HG02970 (cell line): ENCODE measurements at regions not wholly inside any gene's neighbourhood (a gene's known extent, or its start where the extent isn't known, plus 50 kb on each side); places are given as distances from the start of the nearest gene placed in this dataset.

Source experiments
- ATAC-seq: cut with Tn5 transposase; IDR thresholded peaks from one replicate; pipeline ENCODE4 v1.9.1; 2021; ENCODE audit warnings: mild to moderate bottlenecking, moderate library complexity, moderate number of reproducible peaks; ENCODE audit not compliant: unreplicated experiment, low FRiP score

DNA sequence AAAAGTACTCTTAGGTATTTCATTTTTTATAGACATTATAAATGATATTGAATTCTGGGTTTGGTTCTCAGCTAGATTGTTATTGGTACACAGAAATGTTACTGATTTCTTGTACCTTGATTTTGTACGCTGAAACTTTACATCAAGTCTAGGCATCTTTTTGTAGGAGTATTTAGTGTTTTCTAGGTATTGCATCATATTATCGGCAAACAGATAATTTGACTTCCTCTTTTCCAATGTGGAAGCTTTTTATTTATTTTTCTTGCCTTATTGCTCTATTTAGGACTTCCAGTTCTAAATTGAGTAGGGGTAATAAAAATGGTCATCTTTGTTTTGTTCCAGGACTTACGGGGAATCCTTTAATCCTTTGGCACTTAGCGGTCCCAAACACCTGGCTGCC is 676.6 kb upstream of the CCDC179 start:
- no peak for ATAC-seq

DNA sequence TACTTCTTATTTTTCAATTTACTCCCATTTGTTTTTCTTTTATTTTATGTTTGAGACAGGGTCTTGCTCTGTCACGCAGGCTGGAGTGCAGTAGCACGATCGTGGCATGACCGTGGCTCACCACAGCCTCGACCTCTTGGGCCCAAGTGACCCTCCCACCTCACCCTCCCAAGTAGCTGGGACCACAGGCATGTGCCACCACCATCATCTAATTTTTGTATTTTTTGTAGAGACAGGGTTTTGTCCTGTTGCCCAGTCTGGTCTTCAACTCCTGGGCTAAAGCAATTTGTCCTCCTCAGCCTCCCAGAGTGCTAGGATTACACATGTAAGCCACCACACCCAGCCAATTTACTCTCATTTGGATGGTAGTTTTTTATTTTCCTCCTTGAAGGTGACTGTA is 679.3 kb upstream of the CCDC179 start:
- ATAC-seq, result no peak

DNA sequence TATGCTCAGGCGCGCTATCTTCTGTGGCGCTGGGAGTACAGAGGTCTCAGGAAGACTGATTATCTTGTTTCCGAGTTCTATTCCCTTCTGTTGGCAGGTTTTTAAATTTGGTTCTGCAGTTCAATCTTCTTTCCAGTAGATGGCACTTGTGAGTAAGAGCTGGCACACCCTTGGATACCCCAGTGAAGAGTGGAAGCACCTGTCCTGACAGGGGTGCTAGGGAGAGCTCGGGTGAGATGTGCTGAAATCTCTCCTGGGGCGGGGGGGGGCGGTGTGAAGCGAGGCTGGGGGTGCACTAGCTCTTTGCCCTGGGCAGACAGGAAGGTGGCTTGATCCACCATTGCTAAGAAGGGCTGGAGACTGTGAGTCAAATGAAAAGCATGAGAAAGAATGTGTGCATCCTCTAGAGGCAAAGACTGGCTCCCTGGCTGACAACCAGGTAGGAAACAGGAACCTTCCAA is 679.9 kb upstream of the CCDC179 start:
- peak; percentile 86 for ATAC-seq

DNA sequence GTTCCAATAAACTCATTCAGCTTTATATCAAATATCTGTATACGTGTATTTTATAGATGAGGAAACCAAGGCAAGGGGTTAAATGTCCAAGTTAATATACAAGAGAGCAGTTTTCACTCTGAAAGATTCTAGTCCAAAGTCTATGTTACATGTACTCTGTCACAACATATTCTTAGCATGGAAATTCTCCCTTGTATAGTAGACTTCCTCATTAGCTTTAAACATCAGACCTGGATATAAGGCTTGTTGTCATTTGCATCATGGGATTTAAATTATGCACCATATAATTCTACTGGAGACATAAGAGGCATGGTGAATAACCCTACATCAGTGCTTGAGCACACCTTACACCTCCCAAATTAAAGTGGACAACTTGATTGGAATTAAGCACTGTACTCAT is 681.9 kb upstream of the CCDC179 start:
- ATAC-seq, result no peak

DNA sequence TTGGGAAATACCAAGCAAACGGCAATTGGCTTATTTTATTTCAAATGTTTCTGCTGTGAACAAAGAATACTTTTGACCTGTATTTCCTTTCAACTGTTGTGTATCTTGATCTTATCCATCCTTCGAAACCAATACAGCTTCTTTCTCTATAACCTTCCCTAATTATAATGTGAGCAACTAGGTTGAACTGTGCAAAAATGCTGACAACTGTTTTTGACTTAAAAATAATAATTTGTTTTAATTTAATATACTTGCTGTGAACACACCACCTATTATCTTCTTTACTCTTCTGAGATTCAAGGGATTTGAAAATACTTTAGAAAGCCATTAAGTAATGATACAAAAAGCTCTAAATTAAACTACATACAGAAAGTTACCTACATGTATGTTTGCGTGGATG is 682.5 kb upstream of the CCDC179 start:
- no peak for ATAC-seq

DNA sequence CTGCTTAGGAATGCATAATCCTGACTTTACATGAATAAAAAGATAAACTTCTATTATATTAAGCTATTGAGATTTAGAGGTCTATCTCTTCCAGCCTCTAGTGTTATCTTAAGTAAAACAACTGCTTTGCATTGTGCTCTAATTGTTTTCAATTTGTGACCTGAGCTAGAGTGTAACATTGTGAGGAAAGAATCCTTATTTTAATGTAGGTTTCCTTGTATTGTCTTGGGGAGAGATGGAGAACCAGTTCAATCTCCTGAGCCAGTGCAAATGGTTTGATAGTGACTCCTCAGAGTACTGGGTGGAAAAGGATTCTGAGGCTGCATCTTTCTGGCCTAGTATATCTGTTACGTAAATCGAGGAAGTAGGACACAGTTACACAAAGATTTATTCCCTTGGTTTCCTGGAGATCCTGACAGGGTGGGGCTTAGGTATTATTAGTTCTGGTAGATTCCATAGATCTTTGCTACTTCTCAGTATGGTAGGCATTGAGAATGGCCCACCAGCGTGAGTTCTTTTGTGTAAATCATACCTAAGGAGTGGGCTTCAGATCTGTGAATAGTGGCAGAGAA is 683.5 kb upstream of the CCDC179 start:
- ATAC-seq, result no peak

DNA sequence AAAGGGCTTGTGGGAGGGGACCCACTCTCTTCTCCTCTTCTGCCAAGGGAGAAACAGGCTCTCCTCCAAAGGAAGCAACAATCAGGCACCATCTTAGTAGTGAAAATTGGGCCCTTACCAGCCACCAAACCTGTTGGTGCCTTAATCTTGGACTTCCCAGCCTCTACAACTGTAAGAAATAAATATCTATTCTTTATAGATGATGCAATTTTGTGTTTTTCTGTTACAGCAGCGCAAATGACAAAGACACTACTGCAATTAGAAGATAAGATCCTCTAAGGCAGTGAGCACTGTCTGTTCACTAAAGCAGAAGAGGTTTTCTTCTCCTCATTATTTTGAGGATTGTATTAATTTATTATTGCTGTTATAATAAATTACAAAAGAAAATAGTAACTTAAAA is 691.4 kb upstream of the CCDC179 start:
- no peak for ATAC-seq

DNA sequence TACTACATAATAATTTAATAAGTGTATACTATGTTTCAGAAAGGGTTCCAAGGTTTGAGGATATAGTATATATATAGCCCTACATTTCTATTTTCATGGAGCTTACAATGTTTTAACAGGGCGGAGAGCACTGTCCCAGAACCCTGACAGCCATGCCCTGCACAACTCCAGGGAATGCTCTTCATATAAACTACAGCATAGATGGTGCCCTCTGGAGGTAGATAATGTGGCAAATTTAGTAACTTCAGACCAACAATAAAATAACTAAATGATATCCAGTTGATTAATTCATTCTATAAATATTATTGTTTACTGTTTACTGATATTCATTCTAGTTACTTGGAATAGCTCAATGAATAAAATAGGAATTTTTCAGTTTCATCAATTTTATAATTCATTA is 693.7 kb upstream of the CCDC179 start:
- ATAC-seq, result no peak

DNA sequence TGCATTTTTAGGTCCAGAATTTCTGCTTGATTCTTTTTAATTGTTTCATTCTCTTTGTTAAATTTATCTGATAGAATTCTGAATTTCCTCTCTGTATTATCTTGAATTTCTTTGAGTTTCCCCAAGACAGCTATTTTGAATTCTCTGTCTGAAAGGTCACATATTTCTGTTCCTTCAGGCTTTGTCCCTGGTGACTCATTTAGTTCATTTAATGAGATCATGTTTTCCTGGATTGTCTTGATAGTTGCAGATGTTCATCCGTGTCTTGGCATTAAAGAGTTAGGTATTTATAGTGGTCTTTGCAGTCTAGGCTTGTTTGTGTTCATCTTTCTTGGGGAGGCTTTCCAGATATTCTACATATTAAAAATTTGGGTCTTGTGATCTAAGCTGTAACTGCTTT is 694.8 kb upstream of the CCDC179 start:
- ATAC-seq, result no peak

DNA sequence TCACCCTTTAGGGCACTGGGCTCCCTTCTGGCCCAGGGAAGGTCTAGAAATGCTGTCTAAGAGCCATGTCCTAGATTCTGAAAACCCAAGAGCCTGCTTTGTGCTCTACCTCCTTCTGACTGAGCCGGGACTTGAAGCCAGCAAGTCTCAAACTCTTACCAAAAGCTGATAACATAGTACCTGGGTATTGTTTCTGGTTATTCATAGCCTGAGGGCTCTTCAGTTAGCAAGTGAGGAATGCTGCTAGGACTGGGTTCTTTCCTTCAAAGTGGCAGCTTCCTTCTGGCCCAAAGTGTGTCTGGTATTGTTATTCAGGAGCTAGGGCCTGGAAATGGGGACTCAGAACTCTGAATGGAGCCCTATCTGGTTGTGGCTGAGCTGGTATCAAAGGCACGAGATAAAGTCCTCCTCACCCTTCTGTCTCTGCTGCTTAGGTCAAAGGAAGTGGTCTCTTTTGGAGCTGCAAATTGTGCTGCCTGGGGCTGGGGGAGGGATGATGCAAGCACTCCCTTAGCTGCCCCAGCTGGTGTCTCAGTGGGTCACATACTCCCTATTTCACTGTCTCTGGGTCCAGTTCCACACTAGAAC is 696.0 kb upstream of the CCDC179 start:
- no peak for ATAC-seq

DNA sequence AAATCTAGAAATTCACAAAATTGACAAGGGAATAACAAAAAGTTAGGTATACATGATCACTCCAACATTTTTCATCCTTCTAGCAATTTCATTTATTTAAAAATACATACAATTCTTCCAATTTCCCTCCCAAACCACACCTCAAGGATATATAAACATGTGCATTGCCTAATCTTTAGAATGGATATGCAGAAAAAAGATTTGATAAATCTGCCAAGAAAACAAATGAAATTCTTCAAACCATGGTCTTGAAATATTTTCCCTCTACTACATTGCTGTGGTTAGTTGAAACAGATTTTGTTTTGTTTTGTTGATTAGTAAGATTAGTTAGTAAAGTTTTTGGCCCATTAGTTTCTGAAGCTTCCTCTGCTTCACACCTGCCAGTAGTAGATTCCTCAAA is 703.3 kb upstream of the CCDC179 start:
- no peak for ATAC-seq

DNA sequence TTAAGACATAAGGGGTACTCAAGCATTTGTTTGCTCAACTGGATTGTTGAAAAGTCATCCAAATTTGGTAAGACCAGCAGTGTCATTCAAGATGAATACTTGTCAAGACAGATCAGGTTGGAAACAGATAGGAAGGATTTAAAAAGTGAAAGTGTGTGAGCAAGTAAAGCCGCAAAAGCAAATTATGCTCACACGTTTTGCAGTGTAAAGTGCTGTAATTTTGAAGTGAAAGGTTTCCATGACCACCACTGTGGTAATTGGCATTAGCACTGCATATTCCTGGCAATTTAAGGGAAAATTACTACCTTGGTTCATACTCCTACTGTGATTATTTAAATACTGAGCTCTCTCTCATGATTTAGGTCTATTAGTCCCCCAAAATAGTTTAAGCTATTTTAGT is 704.1 kb upstream of the CCDC179 start:
- ATAC-seq, result no peak

DNA sequence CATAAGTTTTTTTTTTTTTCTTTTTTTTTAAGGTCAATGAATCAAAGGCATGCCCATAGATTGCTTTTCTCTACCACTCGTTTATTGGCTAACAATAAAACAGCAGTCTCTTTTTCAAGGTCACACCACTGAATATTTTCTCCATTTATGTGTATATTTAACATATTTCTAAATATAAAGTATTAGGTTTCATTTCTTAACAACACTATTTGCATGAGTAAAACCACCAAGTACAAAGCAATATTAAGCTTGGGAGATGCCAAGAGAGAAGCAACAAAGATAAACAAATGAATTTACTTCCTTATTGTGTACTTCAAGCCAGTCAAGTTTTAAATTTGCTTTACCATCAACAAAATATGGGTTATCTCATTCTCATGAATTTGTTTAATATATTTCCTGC is 708.9 kb upstream of the CCDC179 start:
- no peak for ATAC-seq

DNA sequence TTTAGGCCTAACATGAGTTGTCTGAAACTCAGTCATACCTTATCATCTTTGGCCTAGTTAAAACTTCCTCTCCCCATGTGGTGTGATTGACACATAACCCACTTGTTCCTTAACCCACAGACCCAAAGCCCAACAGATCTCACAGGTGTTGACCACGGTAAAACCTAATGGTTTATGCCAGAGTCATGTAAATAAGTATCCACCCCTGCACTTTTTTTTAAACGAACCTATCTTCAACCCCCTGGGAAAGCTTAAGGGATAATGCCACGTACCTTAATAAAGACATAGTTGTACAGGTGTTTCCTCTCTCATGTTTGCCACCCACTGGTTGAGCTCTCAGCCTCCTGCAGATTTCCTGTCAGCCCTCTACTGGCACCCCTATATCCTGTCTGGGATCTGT is 709.3 kb upstream of the CCDC179 start:
- no peak for ATAC-seq

DNA sequence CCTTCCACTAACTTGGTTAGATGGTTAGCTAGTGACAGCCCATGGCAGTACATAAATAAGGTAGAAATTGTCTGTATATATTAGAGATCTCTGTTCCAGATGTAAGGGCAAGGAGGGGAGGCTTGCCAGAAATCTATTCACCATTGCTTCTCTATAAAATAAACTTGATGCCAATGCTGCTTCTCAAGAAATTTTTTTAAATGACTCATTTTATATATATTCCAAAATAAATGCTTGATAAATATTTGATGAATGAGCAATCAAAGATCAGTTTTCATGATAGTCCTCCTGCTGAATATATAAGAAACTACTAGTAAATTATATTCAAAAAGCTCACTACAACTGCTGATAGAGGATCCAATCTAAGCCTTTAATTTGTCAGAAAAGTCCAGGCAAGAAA is 710.6 kb upstream of the CCDC179 start:
- ATAC-seq, result no peak

DNA sequence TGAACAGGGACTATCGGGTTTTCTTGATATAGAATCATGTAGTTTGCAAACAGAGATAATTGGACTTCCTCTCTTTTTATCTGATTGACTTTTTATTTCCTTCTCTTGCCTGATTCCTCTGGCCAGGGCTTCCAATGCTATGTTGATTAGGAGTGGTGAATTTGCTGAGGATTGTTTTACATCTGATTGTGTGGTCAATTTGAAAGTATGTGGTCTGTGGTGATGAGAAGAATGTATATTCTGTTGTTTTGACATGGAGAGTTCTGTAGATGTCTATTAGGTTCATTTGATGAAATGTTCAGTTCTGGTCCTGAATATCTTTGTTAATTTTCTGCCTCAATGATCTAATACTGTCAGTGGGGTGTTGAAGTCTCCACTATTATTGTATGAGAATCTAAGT is 713.2 kb upstream of the CCDC179 start:
- no peak for ATAC-seq

DNA sequence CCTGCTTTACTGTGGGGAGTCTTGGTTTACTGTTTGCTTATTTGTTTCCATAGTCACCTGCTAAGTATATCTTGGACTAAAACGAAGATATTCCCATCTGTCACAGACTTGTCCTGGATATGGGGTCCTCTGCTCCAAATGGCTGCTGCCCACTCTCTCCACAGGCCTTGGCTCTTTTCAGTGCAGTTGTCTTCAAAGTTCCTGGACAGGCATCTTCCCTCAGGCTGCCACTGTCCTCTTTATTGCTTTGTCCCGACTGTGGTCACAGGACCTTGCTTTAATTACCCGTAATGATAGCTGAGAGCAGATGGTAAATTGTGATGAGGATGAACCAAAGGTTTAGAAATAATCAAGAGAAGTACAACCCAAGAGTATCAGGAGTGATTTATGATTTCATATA is 713.9 kb upstream of the CCDC179 start:
- no peak for ATAC-seq

DNA sequence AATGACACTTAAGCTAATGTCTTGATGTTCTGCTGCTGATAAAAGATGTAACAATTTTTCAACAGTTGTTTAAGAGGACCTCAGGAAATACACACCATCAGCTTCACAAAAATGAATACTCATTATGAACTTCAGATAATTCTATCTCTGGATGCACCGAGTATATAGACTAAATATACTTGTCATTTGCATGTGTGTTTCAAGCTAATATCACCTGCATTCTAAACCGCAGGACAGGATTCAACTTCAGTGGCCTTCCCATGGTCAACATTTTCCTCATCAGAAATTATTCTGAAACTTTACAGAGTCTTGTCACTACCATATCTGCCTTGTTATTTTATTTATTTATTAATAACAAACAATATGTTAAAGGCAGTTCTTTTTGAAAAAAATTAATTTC is 717.0 kb upstream of the CCDC179 start:
- ATAC-seq, result no peak

DNA sequence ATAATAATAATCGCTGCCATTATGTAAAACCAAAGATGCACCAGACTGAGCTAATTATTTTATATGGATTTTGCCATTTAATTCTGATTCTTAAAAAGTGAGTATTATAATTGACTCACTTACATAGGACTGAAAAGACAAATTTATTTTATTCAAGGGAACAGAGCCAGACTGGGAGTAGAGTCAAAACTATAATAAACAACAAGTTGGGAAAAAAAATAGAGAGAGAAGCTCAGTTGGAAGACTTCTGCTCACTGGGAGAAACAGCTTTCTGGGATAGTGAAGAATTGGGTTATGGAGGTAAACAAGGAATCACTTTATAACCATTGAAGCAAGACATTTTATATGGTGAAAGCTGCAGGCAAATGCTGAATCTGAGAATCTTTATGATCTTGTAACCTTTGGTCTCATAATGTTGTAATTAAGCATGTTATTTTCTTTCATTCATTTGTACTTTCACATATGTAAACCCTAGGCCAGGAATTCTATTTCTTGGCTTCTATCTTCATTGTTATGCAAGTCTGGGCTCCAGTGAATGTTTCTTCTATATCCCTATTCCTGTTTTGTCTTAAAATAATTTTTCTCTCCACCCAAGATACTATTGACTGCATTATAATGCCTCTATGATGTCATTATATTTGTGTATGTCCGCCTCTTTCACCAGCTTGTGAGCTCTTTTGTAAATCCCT is 725.3 kb upstream of the CCDC179 start:
- no peak for ATAC-seq

DNA sequence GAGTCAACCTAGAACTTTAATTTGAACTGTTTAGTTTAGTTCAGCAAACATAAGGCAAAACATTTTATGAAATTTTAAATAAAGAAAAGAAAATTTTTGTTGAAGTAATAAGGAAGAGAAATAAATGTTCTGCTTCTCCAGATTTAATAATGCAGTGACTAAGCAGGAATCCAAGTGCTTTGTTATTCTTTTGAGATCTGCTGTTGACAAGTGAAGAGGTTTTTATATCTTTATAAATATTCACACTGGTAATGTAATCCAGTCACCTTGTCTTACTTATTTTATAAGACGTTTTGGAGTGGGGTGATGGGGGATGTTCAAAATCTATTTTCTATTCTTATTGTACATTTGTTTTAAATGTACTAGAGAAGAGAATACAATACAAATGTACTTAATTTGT is 725.9 kb upstream of the CCDC179 start:
- ATAC-seq, result no peak

DNA sequence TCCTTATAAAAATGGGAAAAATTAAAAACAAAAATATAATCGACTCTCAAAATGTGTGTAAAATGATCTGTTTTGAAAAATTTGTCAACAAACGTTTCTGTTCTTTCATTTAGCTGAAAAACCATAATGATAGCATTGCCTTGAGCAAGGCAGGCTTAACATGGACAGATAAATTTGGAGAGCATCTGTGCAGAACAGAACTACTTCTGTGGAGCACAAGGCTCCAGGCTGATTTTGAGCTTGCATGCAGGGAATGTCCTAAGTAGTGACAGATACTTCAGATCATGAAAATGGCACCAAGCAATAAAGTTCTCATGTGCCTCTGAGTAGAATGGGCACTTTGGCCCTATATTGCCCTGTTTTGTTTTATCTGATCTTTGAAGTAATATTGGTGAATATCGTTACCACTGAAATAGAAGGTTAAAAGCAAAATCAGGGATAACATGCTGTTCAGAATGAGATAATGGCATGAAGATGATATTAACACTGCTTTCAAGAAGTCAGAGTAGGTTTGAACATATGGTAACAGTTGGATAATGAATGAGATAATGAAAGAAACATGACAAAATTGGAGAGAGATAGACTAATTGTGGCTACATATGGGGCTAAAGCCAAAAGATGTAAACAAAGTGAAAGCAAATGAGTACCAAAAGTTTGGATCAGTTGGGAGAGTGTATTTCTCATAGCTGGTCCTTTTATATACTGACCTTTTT is 730.5 kb upstream of the CCDC179 start:
- ATAC-seq, result no peak

DNA sequence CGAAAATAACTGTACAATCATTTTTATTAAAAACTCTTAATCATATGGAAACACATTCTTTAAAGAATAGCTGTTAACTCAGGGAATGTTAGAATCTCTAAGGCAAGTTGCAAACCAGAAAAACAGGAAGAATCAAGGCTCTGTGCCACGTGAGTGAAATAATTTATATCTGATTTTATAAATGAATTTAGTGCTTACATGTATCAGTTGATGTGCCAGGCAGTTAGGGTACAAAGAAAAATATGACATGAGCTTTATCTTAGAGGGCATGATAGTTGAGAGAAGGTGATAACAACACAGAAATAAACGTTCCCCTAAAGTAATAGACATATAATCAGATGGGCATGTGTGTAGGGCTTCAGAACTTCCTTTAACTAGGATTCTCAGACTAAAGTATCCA is 734.5 kb upstream of the CCDC179 start:
- no peak for ATAC-seq
